OCI-LY7 (cell line): ENCODE measurements at regions not wholly inside any gene's neighbourhood (a gene's known extent, or its start where the extent isn't known, plus 50 kb on each side); places are given as distances from the start of the nearest gene placed in this dataset.

ENCODE experiments used
- BruUV-seq: library from RNA; stranded (reverse); fragments of 400-500 nt; replicated peaks from 2 replicates; lab custom pipeline; 2021; lab: Mats Ljungman, UMichigan
- CTCF ChIA-PET: fragments of 300-600 bp; sonication (Branson Sonifier 250); formaldehyde crosslinking; loops from one replicate; lab custom pipeline; 2022; ENCODE audit warnings: antibody characterized with exemption; ENCODE audit not compliant: unreplicated experiment; lab: Charles Lee
- POLR2A ChIA-PET: fragments of 300-600 bp; sonication (Branson Sonifier 250); formaldehyde crosslinking; loops from one replicate; lab custom pipeline; 2022; ENCODE audit warnings: antibody characterized with exemption; lab: Charles Lee
- DNase-seq: peaks from one replicate; pipeline ENCODE4 v3.0.0-alpha.2; 2015; ENCODE audit warnings: low spot score
- H2AFZ ChIP-seq: fragments of 200-600 bp; sonication (generic), shearing (Covaris generic); 2 replicates; pipeline ENCODE4 v1.6.1; 2014; ENCODE audit warnings: mild to moderate bottlenecking, antibody characterized with exemption, low read length, moderate library complexity
- H3K27ac ChIP-seq: fragments of 200-600 bp; sonication (generic); 2 replicates; pipeline ENCODE4 v1.5.1; 2014; ENCODE audit warnings: mixed run types, low read depth, mild to moderate bottlenecking, moderate library complexity, low read length, inconsistent platforms; ENCODE audit not compliant: poor library complexity, severe bottlenecking
- H3K36me3 ChIP-seq: fragments of 200-600 bp; sonication (generic); 2 replicates; pipeline ENCODE4 v1.6.1; 2014; ENCODE audit warnings: mild to moderate bottlenecking, antibody characterized with exemption, low read length, moderate library complexity, mixed read lengths; ENCODE audit not compliant: insufficient read depth
- H3K4me1 ChIP-seq: fragments of 200-600 bp; sonication (generic); 2 replicates; pipeline ENCODE4 v1.5.1; 2014; ENCODE audit warnings: mild to moderate bottlenecking, low read length; ENCODE audit not compliant: insufficient read depth, poor library complexity, severe bottlenecking
- H3K4me2 ChIP-seq: fragments of 200-600 bp; sonication (generic); 2 replicates; pipeline ENCODE4 v1.6.1; 2014; ENCODE audit warnings: mild to moderate bottlenecking, low read length
- H3K4me3 ChIP-seq: fragments of 200-600 bp; sonication (generic); 2 replicates; pipeline ENCODE4 v1.5.1; 2014; ENCODE audit warnings: mild to moderate bottlenecking, low read depth, low read length; ENCODE audit not compliant: poor library complexity, severe bottlenecking
- H3K79me2 ChIP-seq: fragments of 200-600 bp; sonication (generic); 2 replicates; pipeline ENCODE4 v1.6.1; 2016; ENCODE audit warnings: low read depth, mild to moderate bottlenecking, low read length, moderate library complexity, mixed read lengths; ENCODE audit not compliant: insufficient read depth
- H3K9me2 ChIP-seq: fragments of 200-600 bp; sonication (generic); 2 replicates; pipeline ENCODE4 v1.6.1; 2016; ENCODE audit warnings: mild to moderate bottlenecking, low read length, mixed read lengths; ENCODE audit not compliant: insufficient read depth
- H3K9me3 ChIP-seq: fragments of 200-600 bp; sonication (generic); 2 replicates; pipeline ENCODE4 v1.6.1; 2014; ENCODE audit warnings: mild to moderate bottlenecking, mixed run types, low read length, mixed read lengths
- H4K20me1 ChIP-seq: fragments of 200-600 bp; sonication (generic); 2 replicates; pipeline ENCODE4 v1.6.1; 2014; ENCODE audit warnings: mild to moderate bottlenecking, antibody characterized with exemption, low read length, moderate library complexity, mixed read lengths; ENCODE audit not compliant: insufficient read depth
- EZH2phosphoT487 ChIP-seq: fragments of 200-600 bp; sonication (generic); IDR thresholded peaks from 2 replicates; pipeline ENCODE4 v1.6.1; 2018; ENCODE audit warnings: low read depth, borderline replicate concordance, mild to moderate bottlenecking, mixed run types, antibody characterized with exemption, low read length, moderate library complexity, mixed read lengths
- intact Hi-C: fragments of 100-400 bp; cut with micrococcal nuclease; formaldehyde crosslinking; loops from one replicate; pipeline ENCODE4 v1.10.0; 2022; ENCODE audit not compliant: unreplicated experiment
- TF ChIP-seq, protein P1 (sequence below): fragments of 200-600 bp; sonication (generic); conservative IDR thresholded peaks from 2 replicates; pipeline ENCODE4 v1.5.1; 2014; ENCODE audit warnings: mild to moderate bottlenecking, antibody characterized with exemption, low read length, moderate library complexity, mixed read lengths

DNA sequence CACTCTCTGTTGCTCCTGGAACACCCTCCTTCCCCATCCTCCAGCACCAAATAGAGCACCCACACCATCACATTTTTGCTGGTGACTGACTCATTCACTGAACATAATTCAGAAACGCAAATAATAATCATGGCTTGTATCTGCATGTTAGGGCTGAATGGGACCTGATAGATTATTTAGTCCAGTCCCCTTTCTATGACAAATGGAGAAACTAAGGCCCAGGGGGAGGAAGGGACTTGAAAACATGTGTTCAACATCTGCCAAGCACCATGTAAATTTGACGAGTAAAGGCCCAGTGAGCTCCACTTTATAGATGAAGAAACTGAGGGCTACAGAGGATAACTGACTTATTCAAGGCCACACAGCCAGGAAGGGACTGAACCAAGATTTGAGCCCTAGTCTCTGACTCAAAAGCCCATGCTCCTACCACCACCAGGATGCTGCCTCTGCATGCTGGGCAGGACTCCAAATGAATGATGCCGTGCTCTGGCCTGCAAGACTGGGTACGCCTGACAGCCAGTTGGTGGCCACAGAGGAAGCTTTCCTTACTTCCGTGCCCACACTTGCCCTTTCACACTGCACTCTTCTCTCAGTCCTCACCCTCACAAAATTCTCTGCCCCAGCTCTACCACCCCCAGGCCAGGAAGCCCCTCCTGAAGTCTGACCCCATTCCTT is 133.3 kb upstream of the PJA1 start:
- Histone ChIP-seq H3K4me2 (no peak overlapping the region), H4K20me1 (no peaks in the 10 kb centered on the region), H3K4me3 (no peak overlapping the region), H3K9me3 (no peaks in the 10 kb centered on the region), H3K36me3 (no peaks in the 10 kb centered on the region), H3K27ac (no peak overlapping the region), H3K4me1 (no peaks in the 10 kb centered on the region), H3K79me2 (no peaks in the 10 kb centered on the region), H2AFZ (no peak overlapping the region), H3K9me2 (no peaks in the 10 kb centered on the region)
- ChIA-PET CTCF (no interaction called here), POLR2A (no interaction called here)
- no peak for DNase-seq
- no TSS peak for BruUV-seq
- intact Hi-C loops: no loop called here
- TF ChIP-seq, protein P1, sequence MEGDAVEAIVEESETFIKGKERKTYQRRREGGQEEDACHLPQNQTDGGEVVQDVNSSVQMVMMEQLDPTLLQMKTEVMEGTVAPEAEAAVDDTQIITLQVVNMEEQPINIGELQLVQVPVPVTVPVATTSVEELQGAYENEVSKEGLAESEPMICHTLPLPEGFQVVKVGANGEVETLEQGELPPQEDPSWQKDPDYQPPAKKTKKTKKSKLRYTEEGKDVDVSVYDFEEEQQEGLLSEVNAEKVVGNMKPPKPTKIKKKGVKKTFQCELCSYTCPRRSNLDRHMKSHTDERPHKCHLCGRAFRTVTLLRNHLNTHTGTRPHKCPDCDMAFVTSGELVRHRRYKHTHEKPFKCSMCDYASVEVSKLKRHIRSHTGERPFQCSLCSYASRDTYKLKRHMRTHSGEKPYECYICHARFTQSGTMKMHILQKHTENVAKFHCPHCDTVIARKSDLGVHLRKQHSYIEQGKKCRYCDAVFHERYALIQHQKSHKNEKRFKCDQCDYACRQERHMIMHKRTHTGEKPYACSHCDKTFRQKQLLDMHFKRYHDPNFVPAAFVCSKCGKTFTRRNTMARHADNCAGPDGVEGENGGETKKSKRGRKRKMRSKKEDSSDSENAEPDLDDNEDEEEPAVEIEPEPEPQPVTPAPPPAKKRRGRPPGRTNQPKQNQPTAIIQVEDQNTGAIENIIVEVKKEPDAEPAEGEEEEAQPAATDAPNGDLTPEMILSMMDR: no peak
- no peak for TF ChIP-seq EZH2phosphoT487

DNA sequence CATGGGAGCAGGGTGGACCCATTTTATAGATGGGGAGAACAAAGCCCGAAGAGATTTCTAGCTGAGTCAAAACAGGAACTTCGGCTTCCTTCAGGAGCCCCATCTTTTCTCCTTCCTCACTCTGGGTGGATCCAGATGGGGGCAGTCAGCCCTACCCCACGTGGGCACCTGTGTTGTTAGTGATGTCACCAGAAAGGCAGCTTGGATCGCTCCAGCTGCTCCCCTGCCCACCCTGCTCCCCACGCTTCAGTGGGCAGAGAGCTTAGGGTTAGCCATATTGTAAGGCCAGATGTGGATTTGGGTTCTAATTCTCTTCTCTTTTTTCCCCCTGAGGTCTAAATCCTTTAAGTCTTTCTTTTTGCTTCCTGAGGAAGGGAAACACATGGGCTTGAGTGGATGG is 132.3 kb upstream of the PJA1 start:
- Histone ChIP-seq H3K79me2 (no peaks in the 10 kb centered on the region), H4K20me1 (no peaks in the 10 kb centered on the region), H3K9me2 (no peaks in the 10 kb centered on the region), H3K4me3 (no peak overlapping the region), H3K9me3 (no peaks in the 10 kb centered on the region), H2AFZ (no peak overlapping the region), H3K27ac (no peak overlapping the region), H3K36me3 (no peaks in the 10 kb centered on the region), H3K4me1 (no peaks in the 10 kb centered on the region), H3K4me2 (no peak overlapping the region)
- intact Hi-C loops: no loop called here
- DNase-seq: no peak
- POLR2A ChIA-PET: no interaction called here
- TF ChIP-seq EZH2phosphoT487: no peak
- TF ChIP-seq, protein P1: no peak
- CTCF ChIA-PET: no interaction called here
- no TSS peak for BruUV-seq

DNA sequence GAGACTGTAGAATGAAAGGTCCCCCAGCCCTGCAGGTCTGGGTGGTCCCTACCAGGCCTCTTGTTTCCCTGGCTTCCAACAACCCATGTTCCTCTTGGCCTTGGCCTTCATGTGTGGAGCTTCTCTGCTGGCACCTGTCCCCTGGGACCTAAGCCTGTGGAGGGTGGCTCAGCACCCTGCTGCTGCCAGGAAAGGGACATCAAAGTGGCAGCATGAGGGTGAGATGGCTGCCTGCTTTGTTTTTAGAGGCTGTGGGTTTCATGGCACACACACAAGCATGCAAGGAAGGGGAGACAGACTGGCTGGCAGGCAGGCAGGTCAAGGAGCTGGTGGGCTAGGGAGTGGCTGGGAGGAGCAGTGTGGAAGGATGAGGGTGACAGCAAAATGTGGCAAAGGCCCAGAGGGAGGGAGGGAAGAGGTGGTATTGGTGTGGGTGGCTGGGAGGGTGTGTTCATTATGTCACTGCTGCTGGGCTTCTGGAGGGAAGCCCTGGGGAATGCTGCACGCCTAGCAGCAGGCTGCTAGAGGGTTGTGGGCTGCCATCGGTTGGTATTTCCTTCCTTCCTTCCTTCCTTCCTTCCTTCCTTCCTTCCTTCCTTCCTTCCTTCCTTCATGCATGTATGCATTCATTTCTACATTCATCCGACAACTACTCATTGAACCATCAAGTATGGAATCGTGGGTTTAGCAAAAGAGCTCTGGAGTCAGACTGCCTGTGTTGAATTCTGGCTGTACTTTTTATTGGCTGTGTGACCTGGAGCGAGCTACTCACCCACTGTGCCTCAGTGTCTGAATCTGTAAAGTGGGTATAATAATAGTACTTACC is 128.7 kb upstream of the PJA1 start:
- H4K20me1 ChIP-seq: no peaks in the 10 kb centered on the region
- no peak for TF ChIP-seq EZH2phosphoT487
- TF ChIP-seq, protein P1: no peak
- H3K79me2 ChIP-seq: no peaks in the 10 kb centered on the region
- intact Hi-C loops: no loop called here
- H3K36me3 ChIP-seq: no peaks in the 10 kb centered on the region
- no peak overlapping the region for H3K4me3 ChIP-seq
- H3K27ac ChIP-seq: no peak overlapping the region
- BruUV-seq: no TSS peak
- ChIA-PET POLR2A (interaction anchor here (0.6 kb wide), 1 partner anchor 609 kb away, joined by 3 read pairs; no protein-coding TSS in a partner anchor), CTCF (no interaction called here)
- no peaks in the 10 kb centered on the region for H3K4me1 ChIP-seq
- no peak overlapping the region for H2AFZ ChIP-seq
- no peak for DNase-seq
- no peaks in the 10 kb centered on the region for H3K9me2 ChIP-seq
- H3K9me3 ChIP-seq: no peaks in the 10 kb centered on the region
- H3K4me2 ChIP-seq: no peak overlapping the region
